C4-2B (cell line): ENCODE measurements at regions not wholly inside any gene's neighbourhood (a gene's known extent, or its start where the extent isn't known, plus 50 kb on each side); places are given as distances from the start of the nearest gene placed in this dataset.

ENCODE experiments used
- ZFX ChIP-seq: fragments of 450-650 bp; IDR thresholded peaks from 2 replicates; pipeline ENCODE4 v1.6.1; 2017
- TF ChIP-seq, protein P1 (sequence below): fragments of 450-650 bp; conservative IDR thresholded peaks from 2 replicates; pipeline ENCODE4 v1.5.1; 2017; ENCODE audit warnings: mild to moderate bottlenecking

- TF ChIP-seq, protein P1, sequence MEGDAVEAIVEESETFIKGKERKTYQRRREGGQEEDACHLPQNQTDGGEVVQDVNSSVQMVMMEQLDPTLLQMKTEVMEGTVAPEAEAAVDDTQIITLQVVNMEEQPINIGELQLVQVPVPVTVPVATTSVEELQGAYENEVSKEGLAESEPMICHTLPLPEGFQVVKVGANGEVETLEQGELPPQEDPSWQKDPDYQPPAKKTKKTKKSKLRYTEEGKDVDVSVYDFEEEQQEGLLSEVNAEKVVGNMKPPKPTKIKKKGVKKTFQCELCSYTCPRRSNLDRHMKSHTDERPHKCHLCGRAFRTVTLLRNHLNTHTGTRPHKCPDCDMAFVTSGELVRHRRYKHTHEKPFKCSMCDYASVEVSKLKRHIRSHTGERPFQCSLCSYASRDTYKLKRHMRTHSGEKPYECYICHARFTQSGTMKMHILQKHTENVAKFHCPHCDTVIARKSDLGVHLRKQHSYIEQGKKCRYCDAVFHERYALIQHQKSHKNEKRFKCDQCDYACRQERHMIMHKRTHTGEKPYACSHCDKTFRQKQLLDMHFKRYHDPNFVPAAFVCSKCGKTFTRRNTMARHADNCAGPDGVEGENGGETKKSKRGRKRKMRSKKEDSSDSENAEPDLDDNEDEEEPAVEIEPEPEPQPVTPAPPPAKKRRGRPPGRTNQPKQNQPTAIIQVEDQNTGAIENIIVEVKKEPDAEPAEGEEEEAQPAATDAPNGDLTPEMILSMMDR: no peak
- no peak for TF ChIP-seq ZFX
Observed at GRCh38 chr10:105973360-105973759, 1191.1 kb downstream of the SORCS1 start.
